ENCODE measurements at regions not wholly inside any gene's neighbourhood (a gene's known extent, or its start where the extent isn't known, plus 50 kb on each side); places are given as distances from the start of the nearest gene placed in this dataset.
"Not testable (repeated sequence)": the region's sequence is repeated elsewhere in the genome, so short reads cannot be mapped to it uniquely, and the experiment has no call there.

- not testable (repeated sequence) for H3K27ac ChIP-seq; ATAC-seq (ENCODE audit: low FRiP score in 2 of 2)
Measured at GRCh38 chr15:22002711-22003110, 77.6 kb upstream of the OR4M2 start.

GRCh38 chr15:21989117-21989516 is 91.2 kb upstream of the OR4M2 start:
- H3K27ac ChIP-seq; H3K4me3 ChIP-seq; DNase-seq; H3K9me3 ChIP-seq; H3K36me3 ChIP-seq; H3K27me3 ChIP-seq; H3K4me1 ChIP-seq; ATAC-seq (ENCODE audit: low FRiP score in 2 of 2): not testable (repeated sequence)
- no CpG with 5 or more reads among the region's 1 CpG for WGBS, 2 donors

More at GRCh38 chr15:22002711-22003110, 77.6 kb upstream of the OR4M2 start:
- not testable (repeated sequence) for H3K27me3 ChIP-seq, H3K9me3 ChIP-seq, H3K4me1 ChIP-seq, H3K4me3 ChIP-seq, DNase-seq, H3K36me3 ChIP-seq
- WGBS, 2 donors: no CpG with 5 or more reads among the region's 1 CpG

- not testable (repeated sequence) for H3K4me3 ChIP-seq, DNase-seq, H3K36me3 ChIP-seq, H3K9me3 ChIP-seq, H3K27ac ChIP-seq, H3K27me3 ChIP-seq, H3K4me1 ChIP-seq
- WGBS, 2 donors: no CpG with 5 or more reads among the region's 3 CpGs
- peak; percentile 53 to 55 for ATAC-seq (ENCODE audit: low FRiP score in 2 of 2)
Measured at GRCh38 chr15:21983820-21984219, 96.5 kb upstream of the OR4M2 start.

- not testable (repeated sequence) for H3K4me3 ChIP-seq; H3K4me1 ChIP-seq; H3K27ac ChIP-seq; H3K27me3 ChIP-seq; H3K9me3 ChIP-seq; H3K36me3 ChIP-seq; DNase-seq; ATAC-seq (ENCODE audit: low FRiP score in 2 of 2)
- WGBS, 2 donors: no CpG with 5 or more reads among the region's 2 CpGs
Measured at GRCh38 chr15:21979960-21980359, 100.4 kb upstream of the OR4M2 start.

GRCh38 chr15:21953713-21954112 is 76.2 kb upstream of the POTEB start:
- not testable (repeated sequence) for H3K27me3 ChIP-seq, H3K27ac ChIP-seq, H3K4me1 ChIP-seq, H3K9me3 ChIP-seq, H3K36me3 ChIP-seq, H3K4me3 ChIP-seq
- ATAC-seq (ENCODE audit: low FRiP score in 2 of 2): peak in 1 of 2 donors; percentile 16
- WGBS, 2 donors: 94% methylated on average over 8 of the region's 17 CpGs; no CpG with 5 or more reads in 1 of the 2 donors
- DNase-seq: peak in 1 of 2 donors; percentile 36

GRCh38 chr15:21940302-21940701 is 62.8 kb upstream of the POTEB start:
- WGBS, 2 donors: no CpG with 5 or more reads among the region's 2 CpGs
- not testable (repeated sequence) for H3K27ac ChIP-seq

More at GRCh38 chr15:21940302-21940701, 62.8 kb upstream of the POTEB start:
- not testable (repeated sequence) for H3K27me3 ChIP-seq; H3K4me3 ChIP-seq; ATAC-seq (ENCODE audit: low FRiP score in 2 of 2); H3K4me1 ChIP-seq; DNase-seq; H3K9me3 ChIP-seq; H3K36me3 ChIP-seq

Small RNA genes lying in the stretch of these regions (small RNA-seq; reads per million reads assigned to genes)
- gene MIR5701-3: 0 reads per million in 4 donors
